OCI-LY3 (cell line): ENCODE measurements at regions not wholly inside any gene's neighbourhood (a gene's known extent, or its start where the extent isn't known, plus 50 kb on each side); places are given as distances from the start of the nearest gene placed in this dataset.

ENCODE experiments used
- EZH2phosphoT487 ChIP-seq: fragments of 200-600 bp; shearing (Covaris generic); IDR thresholded peaks from 2 replicates; pipeline ENCODE4 v1.6.1; 2018; ENCODE audit warnings: antibody characterized with exemption, mixed run types, low read depth
- TF ChIP-seq, protein P1 (sequence below): fragments of 200-600, 300-600 bp; sonication (generic); IDR thresholded peaks from 2 replicates; pipeline ENCODE4 v1.5.1; 2014; ENCODE audit warnings: antibody characterized with exemption, low read length, low read depth

DNA sequence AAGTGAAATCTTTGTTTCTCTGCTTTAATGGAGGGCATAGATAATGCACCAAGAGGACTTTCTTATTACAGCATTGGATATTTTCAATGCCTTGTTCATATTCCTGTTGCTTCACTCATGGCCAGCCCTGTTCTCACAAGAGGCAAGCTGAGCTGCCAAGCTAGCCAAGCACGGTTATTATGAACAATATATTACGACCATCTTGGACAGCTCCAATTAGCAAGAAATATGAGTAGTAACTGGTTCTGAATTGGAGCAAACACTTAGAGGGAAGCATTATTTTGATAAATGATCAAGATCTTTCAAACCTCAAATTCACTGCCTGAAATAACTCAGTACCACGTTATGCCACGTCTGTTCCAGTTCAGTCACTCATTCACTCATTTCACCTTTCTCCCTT is 159.8 kb downstream of the SETD4 start:
- TF ChIP-seq, protein P1, sequence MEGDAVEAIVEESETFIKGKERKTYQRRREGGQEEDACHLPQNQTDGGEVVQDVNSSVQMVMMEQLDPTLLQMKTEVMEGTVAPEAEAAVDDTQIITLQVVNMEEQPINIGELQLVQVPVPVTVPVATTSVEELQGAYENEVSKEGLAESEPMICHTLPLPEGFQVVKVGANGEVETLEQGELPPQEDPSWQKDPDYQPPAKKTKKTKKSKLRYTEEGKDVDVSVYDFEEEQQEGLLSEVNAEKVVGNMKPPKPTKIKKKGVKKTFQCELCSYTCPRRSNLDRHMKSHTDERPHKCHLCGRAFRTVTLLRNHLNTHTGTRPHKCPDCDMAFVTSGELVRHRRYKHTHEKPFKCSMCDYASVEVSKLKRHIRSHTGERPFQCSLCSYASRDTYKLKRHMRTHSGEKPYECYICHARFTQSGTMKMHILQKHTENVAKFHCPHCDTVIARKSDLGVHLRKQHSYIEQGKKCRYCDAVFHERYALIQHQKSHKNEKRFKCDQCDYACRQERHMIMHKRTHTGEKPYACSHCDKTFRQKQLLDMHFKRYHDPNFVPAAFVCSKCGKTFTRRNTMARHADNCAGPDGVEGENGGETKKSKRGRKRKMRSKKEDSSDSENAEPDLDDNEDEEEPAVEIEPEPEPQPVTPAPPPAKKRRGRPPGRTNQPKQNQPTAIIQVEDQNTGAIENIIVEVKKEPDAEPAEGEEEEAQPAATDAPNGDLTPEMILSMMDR: no peak
- TF ChIP-seq EZH2phosphoT487: no peak
